ENCODE measurements at regions not wholly inside any gene's neighbourhood (a gene's known extent, or its start where the extent isn't known, plus 50 kb on each side); places are given as distances from the start of the nearest gene placed in this dataset.

DNA sequence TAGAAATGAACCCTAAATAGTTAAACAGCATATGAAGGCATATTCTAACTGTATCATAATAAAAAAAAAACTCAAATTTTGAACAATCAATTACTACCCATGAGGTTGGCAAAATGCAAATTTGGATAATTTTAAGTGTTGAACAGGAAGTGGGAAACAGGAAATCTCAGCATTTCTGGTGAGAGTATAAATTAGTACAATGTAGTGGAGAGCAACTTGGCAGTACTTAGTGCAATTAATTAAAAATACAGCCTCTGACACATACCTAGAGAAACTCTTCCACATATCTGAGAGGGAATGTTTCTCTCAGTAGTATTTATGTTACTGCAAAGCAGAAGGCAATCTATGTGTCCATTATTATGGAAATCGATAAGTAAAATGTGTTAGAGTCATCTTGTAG, 96.8 kb downstream of the TUSC7 start:
- CTCF ChIA-PET = no interaction called here
- Mint-ChIP-seq H3K9me3 (peaks cover 5% of the 10 kb centered on the region), H3K4me3 (no peak overlapping the region), H3K27me3 (no peaks in the 10 kb centered on the region), H3K4me1 (no peaks in the 10 kb centered on the region), H3K36me3 (ENCODE audit: low read depth) (no peaks in the 10 kb centered on the region), H3K27ac (no peak overlapping the region)
- no peak for DNase-seq
- no peak for ATAC-seq (ENCODE audit: low read depth)
- no peak for TF ChIP-seq CTCF (IDR thresholded peaks at IDR 0.05)
- intact Hi-C loops (cut with micrococcal nuclease) = no loop called here
- POLR2A ChIA-PET = no interaction called here

DNA sequence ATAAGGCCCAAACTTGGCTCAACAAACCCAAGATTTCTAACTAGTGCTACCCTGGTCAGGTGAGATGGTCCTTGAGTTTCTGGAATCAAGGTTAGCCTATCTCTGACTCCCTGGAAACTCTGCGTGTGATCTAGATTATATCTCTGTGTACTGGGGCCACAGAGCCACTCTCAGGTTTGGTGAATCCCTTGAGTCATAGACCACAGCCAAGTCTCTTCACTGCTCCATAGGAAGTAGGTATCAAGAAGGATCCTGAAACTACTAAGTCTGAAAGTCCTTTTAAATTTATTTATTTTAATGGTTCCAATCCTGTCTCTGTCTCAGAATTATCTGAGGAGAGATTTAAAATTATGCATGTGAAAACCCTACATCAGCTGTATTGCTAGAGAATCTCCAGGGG, 99.1 kb downstream of the TUSC7 start:
- Mint-ChIP-seq H3K4me1 (no peaks in the 10 kb centered on the region), H3K27ac (no peak overlapping the region), H3K27me3 (no peaks in the 10 kb centered on the region), H3K4me3 (no peak overlapping the region), H3K9me3 (peaks cover 5% of the 10 kb centered on the region), H3K36me3 (ENCODE audit: low read depth) (no peaks in the 10 kb centered on the region)
- CTCF ChIA-PET = no interaction called here
- DNase-seq (no peak), ATAC-seq (ENCODE audit: low read depth) (no peak)
- no peak for TF ChIP-seq CTCF (IDR thresholded peaks at IDR 0.05)
- intact Hi-C loops (cut with micrococcal nuclease) = no loop called here
- POLR2A ChIA-PET = no interaction called here

- POLR2A ChIA-PET = no interaction called here
- intact Hi-C loops (cut with micrococcal nuclease) = no loop called here
- H3K9me3 Mint-ChIP-seq = peaks cover 5% of the 10 kb centered on the region
- no peak for TF ChIP-seq CTCF (IDR thresholded peaks at IDR 0.05)
- H3K4me3 Mint-ChIP-seq = no peak overlapping the region
- no peaks in the 10 kb centered on the region for H3K27me3 Mint-ChIP-seq
- H3K36me3 Mint-ChIP-seq (ENCODE audit: low read depth) = no peaks in the 10 kb centered on the region
- CTCF ChIA-PET = no interaction called here
- no peak for DNase-seq
- H3K4me1 Mint-ChIP-seq = no peaks in the 10 kb centered on the region
- no peak overlapping the region for H3K27ac Mint-ChIP-seq
- no peak for ATAC-seq (ENCODE audit: low read depth)
Observed at GRCh38 chr3:116809208-116809607, 99.6 kb downstream of the TUSC7 start.

GRCh38 chr3:116811754-116812153, 102.2 kb downstream of the TUSC7 start:
- intact Hi-C loops (cut with micrococcal nuclease) = no loop called here
- TF ChIP-seq CTCF (IDR thresholded peaks at IDR 0.05) = no peak
- H3K9me3 Mint-ChIP-seq = peaks cover 4% of the 10 kb centered on the region

GRCh38 chr3:116812949-116813348, 103.4 kb downstream of the TUSC7 start:
- CTCF ChIA-PET = no interaction called here
- Mint-ChIP-seq H3K9me3 (peaks cover 3% of the 10 kb centered on the region), H3K36me3 (ENCODE audit: low read depth) (no peaks in the 10 kb centered on the region), H3K4me1 (no peaks in the 10 kb centered on the region), H3K27me3 (no peaks in the 10 kb centered on the region), H3K4me3 (no peak overlapping the region), H3K27ac (no peak overlapping the region)
- intact Hi-C loops (cut with micrococcal nuclease) = no loop called here
- DNase-seq (no peak), ATAC-seq (ENCODE audit: low read depth) (no peak)
- POLR2A ChIA-PET = no interaction called here
- no peak for TF ChIP-seq CTCF (IDR thresholded peaks at IDR 0.05)

More at GRCh38 chr3:116811754-116812153, 102.2 kb downstream of the TUSC7 start:
- Mint-ChIP-seq H3K27me3 (no peaks in the 10 kb centered on the region), H3K4me1 (no peaks in the 10 kb centered on the region), H3K36me3 (ENCODE audit: low read depth) (no peaks in the 10 kb centered on the region), H3K27ac (no peak overlapping the region), H3K4me3 (no peak overlapping the region)
- ChIA-PET POLR2A (no interaction called here), CTCF (no interaction called here)
- no peak for ATAC-seq (ENCODE audit: low read depth)
- DNase-seq = no peak
